GM19438 (cell line): ENCODE measurements at regions not wholly inside any gene's neighbourhood (a gene's known extent, or its start where the extent isn't known, plus 50 kb on each side); places are given as distances from the start of the nearest gene placed in this dataset.

ENCODE experiments used
- ATAC-seq: cut with Tn5 transposase; IDR thresholded peaks from one replicate; pipeline ENCODE4 v1.9.1; 2021; ENCODE audit warnings: low read depth; ENCODE audit not compliant: unreplicated experiment

DNA sequence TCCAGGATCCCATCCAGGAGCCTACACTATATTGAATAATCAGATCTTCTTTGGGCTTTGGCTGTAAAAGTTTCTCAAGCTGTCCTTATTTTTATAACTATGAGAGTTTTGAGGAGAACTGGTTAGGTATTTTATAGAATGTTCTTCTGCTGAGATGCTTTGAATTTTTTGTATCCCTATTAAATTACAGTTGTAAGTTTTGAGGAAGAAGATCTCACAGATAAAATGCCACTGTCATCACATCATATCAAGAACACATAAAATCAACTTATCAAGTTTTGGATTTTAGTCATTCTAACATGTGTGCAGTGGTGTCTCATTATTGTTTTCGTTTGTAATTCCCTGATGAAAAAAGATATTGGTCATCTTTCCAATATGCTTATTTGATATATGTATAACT is 260.2 kb upstream of the COL3A1 start:
- no peak for ATAC-seq

- ATAC-seq, result no peak
Observed at GRCh38 chr2:188720811-188721605, 253.2 kb upstream of the COL3A1 start.

GRCh38 chr2:188721784-188722183 is 252.4 kb upstream of the COL3A1 start:
- ATAC-seq, result no peak

DNA sequence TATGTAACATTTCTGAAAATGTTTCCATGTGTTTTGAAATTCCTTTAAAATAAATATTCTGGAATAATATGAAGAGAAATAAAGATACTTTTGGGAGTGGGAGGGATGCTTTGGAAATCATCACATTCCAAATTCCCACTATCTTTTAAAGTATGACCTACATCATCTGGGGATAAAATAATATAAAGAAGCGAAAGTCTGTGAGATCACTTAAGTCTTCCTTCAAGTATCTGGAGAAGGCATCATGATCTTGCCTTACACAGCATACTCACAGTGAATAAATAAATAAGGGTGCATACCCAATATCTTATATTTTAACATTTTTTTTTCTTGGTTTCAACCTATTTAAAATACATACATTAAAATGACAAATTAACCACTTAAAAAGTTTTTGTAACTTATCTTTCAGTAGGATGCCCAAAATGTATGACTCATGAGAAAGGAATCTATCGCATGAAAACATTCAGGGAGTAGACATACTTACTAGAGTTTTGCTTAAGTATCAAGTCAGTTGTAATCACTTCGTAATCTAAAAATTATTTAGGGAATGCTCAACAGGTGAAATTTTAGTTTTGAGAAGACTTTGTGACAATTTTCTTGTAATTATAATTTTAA is 248.3 kb upstream of the COL3A1 start:
- ATAC-seq, result no peak

DNA sequence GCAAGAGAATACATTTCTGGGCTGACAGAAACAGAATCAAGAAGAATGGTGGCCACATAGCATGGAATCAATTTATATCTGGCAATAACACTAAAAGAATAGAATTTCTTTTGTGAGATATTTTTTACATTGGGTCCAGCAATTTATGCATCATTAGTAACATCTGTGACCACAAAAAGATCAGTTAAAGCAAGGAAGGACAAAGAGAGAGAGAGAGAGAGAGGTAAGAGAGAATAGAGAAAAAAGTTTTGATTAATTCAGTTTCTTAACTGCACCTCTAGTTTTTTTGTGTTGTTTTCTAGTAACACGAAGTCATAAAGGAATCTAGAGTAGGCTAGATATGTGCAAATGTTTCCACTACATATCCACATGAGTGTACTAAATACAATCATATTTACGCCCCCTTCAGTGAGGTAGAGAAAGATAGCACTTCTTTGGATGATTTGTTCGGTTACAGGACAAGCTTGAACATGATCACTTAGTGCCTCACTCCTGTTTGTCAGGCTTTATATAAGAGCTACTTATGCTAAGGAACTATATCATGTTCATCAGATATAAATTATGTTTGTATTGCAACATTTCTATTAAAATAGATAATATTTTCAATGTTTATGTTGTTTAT is 247.4 kb upstream of the COL3A1 start:
- no peak for ATAC-seq

- ATAC-seq, result no peak
Observed at GRCh38 chr2:188727846-188728245, 246.3 kb upstream of the COL3A1 start.

- no peak for ATAC-seq
Observed at GRCh38 chr2:188734691-188735090, 239.5 kb upstream of the COL3A1 start.

GRCh38 chr2:188746727-188747126 is 227.4 kb upstream of the COL3A1 start:
- no peak for ATAC-seq

- ATAC-seq, result no peak
Observed at GRCh38 chr2:188751816-188752215, 222.4 kb upstream of the COL3A1 start.

- ATAC-seq, result no peak
Observed at GRCh38 chr2:188752311-188752710, 221.9 kb upstream of the COL3A1 start.

GRCh38 chr2:188762151-188762550 is 212.0 kb upstream of the COL3A1 start:
- ATAC-seq, result no peak

DNA sequence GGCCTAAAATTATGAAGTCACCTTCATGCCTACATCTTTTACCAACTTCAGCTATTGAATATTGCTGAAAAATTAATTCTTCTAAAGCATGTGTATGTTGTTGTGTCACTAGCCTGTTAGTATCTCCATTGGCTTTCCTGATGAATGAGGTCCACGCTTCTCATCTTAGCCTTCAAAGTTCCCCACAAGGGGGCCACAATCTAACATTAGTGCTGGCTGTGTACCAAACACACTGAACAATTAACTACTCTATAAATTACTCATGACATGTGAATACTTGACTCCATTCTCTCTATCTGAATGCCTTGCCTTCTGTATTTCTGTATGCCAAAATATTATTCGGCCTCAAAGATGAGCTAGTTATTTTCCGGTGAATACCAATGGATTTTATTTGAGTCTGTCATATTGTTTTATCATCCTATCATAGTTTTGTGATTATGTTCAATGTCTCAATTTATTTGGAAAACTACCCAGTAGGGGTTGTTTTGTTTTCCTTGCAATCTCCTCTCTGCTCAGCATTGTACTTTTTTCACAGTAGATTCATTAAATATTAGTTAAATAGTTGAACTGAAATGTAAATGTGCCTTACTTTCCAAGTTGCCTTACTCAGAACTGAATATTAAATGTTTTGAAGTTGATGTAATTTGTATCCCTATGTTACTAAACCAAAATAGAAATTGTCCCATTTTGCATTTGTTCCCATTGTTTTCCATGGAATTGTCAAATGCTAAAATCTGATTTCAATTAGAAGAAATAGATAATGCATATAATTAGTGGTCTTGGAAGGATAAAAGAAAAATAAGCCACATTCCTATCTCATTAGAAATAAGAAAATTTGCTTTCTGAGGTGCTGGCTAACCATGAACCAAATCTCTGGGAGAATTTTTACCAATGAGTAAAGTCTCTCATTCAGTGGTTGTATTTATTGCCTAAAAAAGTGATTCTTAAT is 208.4 kb upstream of the COL3A1 start:
- ATAC-seq, result no peak

- no peak for ATAC-seq
Observed at GRCh38 chr2:188766471-188766856, 207.7 kb upstream of the COL3A1 start.

- no peak for ATAC-seq
Observed at GRCh38 chr2:188767176-188767575, 207.0 kb upstream of the COL3A1 start.

DNA sequence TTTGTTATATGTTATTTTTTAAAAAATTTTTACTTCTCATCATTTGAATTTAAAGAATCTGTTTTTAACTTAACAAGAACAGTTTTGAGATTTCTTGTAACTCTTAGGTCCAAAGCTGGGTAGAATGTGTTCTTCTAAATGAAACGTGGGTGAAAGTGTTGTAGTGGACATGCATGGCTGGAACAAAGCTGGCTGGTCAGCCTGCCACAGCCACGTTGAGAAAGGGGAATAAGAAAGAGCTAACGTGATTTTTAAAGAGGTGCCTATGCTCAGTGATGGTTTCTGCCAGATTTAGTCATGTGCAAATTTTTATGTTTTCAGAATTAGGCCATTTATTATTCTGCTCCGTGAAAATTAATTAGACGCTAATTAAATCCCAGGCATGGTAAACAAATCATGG is 203.9 kb upstream of the COL3A1 start:
- ATAC-seq, result no peak

GRCh38 chr2:188773075-188773474 is 201.1 kb upstream of the COL3A1 start:
- no peak for ATAC-seq

GRCh38 chr2:188776634-188777033 is 197.5 kb upstream of the COL3A1 start:
- ATAC-seq, result no peak

DNA sequence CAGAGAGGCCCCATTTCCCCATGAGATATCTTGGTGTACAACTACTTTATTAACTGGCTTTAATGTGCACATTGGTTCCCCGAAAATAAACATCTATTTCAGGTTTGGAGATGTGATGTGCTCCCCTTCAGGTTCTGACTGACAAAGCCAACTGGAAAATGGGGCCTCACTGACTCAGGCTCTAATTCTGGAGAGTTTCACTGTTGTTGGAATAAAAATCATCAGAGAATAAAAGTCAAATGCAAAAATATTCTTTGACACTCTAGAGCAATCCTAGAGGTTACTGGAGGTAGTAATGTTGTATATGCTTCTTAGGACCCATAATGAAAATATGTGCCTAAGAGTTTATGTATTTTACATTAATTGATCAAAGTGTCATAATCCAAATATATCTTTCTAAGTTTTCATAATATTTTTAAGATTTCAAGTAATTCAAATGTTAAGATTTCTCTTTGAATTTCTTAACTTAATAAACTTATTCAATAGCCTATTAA is 189.9 kb upstream of the COL3A1 start:
- ATAC-seq, result no peak

DNA sequence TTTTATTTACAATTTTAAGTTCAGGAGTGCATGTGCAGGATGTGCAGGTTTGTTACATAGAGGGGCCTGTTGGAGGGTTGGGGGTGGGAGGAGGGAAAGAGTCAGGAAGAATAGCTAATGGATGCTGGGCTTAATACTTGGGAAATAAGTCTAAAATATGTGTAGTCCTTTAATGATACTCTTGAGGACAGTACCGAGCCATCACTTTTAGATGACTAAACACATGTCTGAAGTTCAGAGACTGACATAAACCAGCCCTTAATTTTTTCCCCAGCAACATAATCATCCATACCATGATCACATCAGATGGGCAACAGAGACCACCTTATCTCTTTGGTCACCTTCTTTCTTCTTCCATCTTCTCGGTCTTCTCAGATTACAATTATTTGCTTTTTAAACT is 189.1 kb upstream of the COL3A1 start:
- no peak for ATAC-seq

GRCh38 chr2:188785490-188785889 is 188.7 kb upstream of the COL3A1 start:
- ATAC-seq, result no peak
